ENCODE measurements at regions not wholly inside any gene's neighbourhood (a gene's known extent, or its start where the extent isn't known, plus 50 kb on each side); places are given as distances from the start of the nearest gene placed in this dataset.

- Histone ChIP-seq H4K5ac (ENCODE audit: insufficient read length, low read depth, low read length) (no peak overlapping the region), H2BK20ac (ENCODE audit: low read length) (no peak overlapping the region), H3K9ac (replicated peaks in 1 of 4; ENCODE audit: extremely low read depth in 1 of 4, low read depth in 3 of 4, low read length in 3 of 4) (no peak overlapping the region), H3K18ac (ENCODE audit: extremely low read depth, low read length) (no peak overlapping the region), H3K36me3 (ENCODE audit: control insufficient read depth in 2 of 4, insufficient read depth in 4 of 4, low read length in 3 of 4) (no peaks in the 10 kb centered on the region), H3K23me2 (ENCODE audit: low read depth, low read length) (no peaks in the 10 kb centered on the region), H3K56ac (replicated peaks; ENCODE audit: insufficient read length, low read depth, low read length) (no peak overlapping the region), H2BK120ac (replicated peaks; ENCODE audit: low read depth, low read length) (no peak overlapping the region), H3K79me1 (ENCODE audit: low read depth, low read length) (no peaks in the 10 kb centered on the region), H2BK15ac (ENCODE audit: low read length) (no peak overlapping the region), H4K91ac (replicated peaks; ENCODE audit: insufficient read length, low read length) (no peak overlapping the region), H2AK5ac (ENCODE audit: low read depth, low read length) (no peak overlapping the region), H3K23ac (ENCODE audit: insufficient read length) (no peak overlapping the region), H4K8ac (ENCODE audit: extremely low read depth, insufficient read depth, low read length) (no peak overlapping the region; the same call in 1 of the 2 replicates), H4K20me1 (replicated peaks in 1 of 2; ENCODE audit: control insufficient read depth in 1 of 2, insufficient read depth in 2 of 2, low read length in 2 of 2) (no peaks in the 10 kb centered on the region), H3K4me1 (replicated peaks in 1 of 4; ENCODE audit: control insufficient read depth in 3 of 4, insufficient read depth in 4 of 4, low read length in 3 of 4) (no peaks in the 10 kb centered on the region), H3K4me3 (ENCODE audit: extremely low read depth in 1 of 4, insufficient read depth in 2 of 4, low read depth in 3 of 4, low read length in 4 of 4) (no peak overlapping the region), H3K27me3 (replicated peaks in 1 of 4; ENCODE audit: control insufficient read depth in 3 of 4, extremely low read depth in 1 of 4, insufficient read depth in 3 of 4, low read length in 3 of 4) (no peaks in the 10 kb centered on the region), H3K9me3 (ENCODE audit: insufficient read depth in 2 of 2, low read depth in 1 of 2, low read length in 1 of 2) (no peaks in the 10 kb centered on the region), H3K4me2 (ENCODE audit: insufficient read depth in 1 of 2, low read depth in 2 of 2, low read length in 2 of 2) (no peak overlapping the region), H3K27ac (ENCODE audit: low read depth, low read length) (no peak overlapping the region), H3K79me2 (ENCODE audit: control insufficient read depth in 1 of 2, insufficient read depth in 2 of 2, low read length in 2 of 2) (no peaks in the 10 kb centered on the region), H2BK5ac (ENCODE audit: low read depth, low read length) (no peak overlapping the region), H2AFZ (ENCODE audit: low read length) (no peak overlapping the region), H2BK12ac (ENCODE audit: low read depth, low read length) (no peak overlapping the region), H3K14ac (ENCODE audit: insufficient read length) (no peak overlapping the region), H3K4ac (replicated peaks; ENCODE audit: insufficient read length, low read depth, low read length) (no peak overlapping the region)
- no peak for DNase-seq (ENCODE audit: low read depth in 1 of 2, low spot score in 2 of 2)
- CTCF ChIA-PET (ENCODE audit: partially characterized antibody): interaction anchor here (0.9 kb wide), 1 partner anchor 229 kb away, joined by 3 read pairs; no protein-coding TSS in a partner anchor
- WGBS, 2 experiments (ENCODE audit: extremely low coverage in 1 of 2, insufficient coverage in 1 of 2, insufficient read length in 1 of 2, insufficient replicate concordance in 2 of 2, low coverage in 1 of 2, low lambda C conversion rate in 2 of 2, missing lambda C conversion rate in 1 of 2): 99% methylated on average over 5 of the region's 5 CpGs; no CpG with 5 or more reads in 1 of the 2 experiments
- no peak for FAIRE-seq
- POLR2A ChIA-PET (ENCODE audit: partially characterized antibody): no interaction called here
- no peak for TF ChIP-seq MAX (IDR thresholded peaks at IDR 0.05)
- TF ChIP-seq EP300 (IDR thresholded peaks at IDR 0.05; ENCODE audit: borderline replicate concordance in 1 of 2, low read depth in 2 of 2, low read length in 2 of 2): no peak
- no peak for TF ChIP-seq RFX5 (IDR thresholded peaks at IDR 0.05; ENCODE audit: borderline replicate concordance, low read depth, low read length)
- no peak for TF ChIP-seq ASH2L (IDR thresholded peaks at IDR 0.05; ENCODE audit: low read length)
- no peak for TF ChIP-seq EZH2 (IDR thresholded peaks at IDR 0.05; ENCODE audit: low read depth, low read length, severe bottlenecking)
- no peak for TF ChIP-seq RBBP5 (IDR thresholded peaks at IDR 0.05; ENCODE audit: borderline replicate concordance, low read depth, low read length)
Measured at GRCh38 chr3:713947-714620, 378.7 kb upstream of the CNTN6 start.

Measured in H1 (cell line).